ENCODE measurements at regions not wholly inside any gene's neighbourhood (a gene's known extent, or its start where the extent isn't known, plus 50 kb on each side); places are given as distances from the start of the nearest gene placed in this dataset.

GRCh38 chrX:118211891-118212816, 95.5 kb upstream of the KLHL13 start:
- no peak for TF ChIP-seq CTCF (IDR thresholded peaks at IDR 0.05; ENCODE audit: low read length)
- no peak for TF ChIP-seq EZH2 (IDR thresholded peaks at IDR 0.05; ENCODE audit: borderline replicate concordance, low read length)

Measured in OCI-LY1 (cell line).